Activated CD4-positive, alpha-beta T cell treated with anti-CD3 and anti-CD28 coated beads, Interleukin-2, amount 50 U/mL, for 48 hours (primary cell): ENCODE measurements at regions not wholly inside any gene's neighbourhood (a gene's known extent, or its start where the extent isn't known, plus 50 kb on each side); places are given as distances from the start of the nearest gene placed in this dataset.

Source experiments
- DNase-seq, 2 experiments: peaks; one replicate each; pipeline ENCODE4 v3.0.0-alpha.2; 2020

DNA sequence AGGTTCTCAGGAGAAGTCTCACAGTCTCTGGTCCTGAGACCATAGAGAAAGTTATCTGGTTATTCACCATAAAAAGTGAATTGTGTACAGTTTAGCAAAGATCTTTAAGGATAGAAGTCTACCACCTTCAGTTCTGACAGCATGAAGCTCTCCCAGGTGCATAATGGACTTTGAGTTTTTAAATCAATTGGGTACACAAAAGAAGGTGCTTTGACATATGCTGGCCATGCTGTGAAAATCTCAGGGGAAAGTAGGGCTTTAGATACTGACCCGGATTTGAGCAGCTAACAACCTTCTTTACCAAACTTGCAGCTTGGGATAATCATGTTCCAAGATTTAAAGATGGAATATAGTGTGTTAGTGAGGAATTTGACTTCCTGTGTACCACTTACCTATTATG lies 264.2 kb downstream of the ZSWIM6 start:
- no peak for DNase-seq

DNA sequence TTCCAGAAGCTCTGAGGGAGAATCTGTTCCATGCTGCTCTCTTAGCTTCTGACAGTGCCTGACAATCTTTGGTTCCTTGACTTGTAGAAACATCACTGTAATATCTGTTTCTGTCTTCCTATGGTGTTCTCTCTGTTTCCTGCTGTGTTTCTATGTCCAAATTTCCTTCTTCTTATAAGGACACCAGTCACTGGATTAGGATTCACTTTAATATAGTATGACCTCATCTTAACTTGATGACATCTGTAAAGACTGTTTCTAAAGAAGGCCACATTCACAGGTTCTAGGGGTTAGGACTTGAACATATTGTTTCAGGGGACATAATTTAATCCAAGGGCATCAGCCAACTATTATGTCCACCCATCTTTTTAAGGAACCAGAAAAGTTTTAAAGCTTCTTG lies 265.6 kb downstream of the ZSWIM6 start:
- no peak for DNase-seq

DNA sequence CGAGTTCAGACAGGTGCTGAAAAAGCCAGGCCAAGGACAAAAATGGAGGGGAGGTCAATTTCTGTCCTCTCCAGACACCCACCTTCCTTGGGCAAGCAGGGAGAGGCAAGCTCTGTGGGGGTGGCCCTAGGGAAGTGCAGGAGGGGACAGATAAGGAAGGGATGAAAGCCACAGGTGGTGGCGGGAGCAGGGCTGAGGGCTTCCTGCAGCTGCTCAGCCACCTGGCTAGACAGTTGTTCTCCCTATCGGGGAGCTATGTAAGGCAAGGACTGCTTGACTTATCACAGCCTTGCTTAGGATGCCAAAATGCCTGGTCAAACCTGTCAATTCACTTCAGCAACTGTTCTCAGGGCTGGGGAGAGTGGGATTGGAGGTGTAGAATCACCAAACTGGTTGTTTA lies 266.1 kb downstream of the ZSWIM6 start:
- no peak for DNase-seq

DNA sequence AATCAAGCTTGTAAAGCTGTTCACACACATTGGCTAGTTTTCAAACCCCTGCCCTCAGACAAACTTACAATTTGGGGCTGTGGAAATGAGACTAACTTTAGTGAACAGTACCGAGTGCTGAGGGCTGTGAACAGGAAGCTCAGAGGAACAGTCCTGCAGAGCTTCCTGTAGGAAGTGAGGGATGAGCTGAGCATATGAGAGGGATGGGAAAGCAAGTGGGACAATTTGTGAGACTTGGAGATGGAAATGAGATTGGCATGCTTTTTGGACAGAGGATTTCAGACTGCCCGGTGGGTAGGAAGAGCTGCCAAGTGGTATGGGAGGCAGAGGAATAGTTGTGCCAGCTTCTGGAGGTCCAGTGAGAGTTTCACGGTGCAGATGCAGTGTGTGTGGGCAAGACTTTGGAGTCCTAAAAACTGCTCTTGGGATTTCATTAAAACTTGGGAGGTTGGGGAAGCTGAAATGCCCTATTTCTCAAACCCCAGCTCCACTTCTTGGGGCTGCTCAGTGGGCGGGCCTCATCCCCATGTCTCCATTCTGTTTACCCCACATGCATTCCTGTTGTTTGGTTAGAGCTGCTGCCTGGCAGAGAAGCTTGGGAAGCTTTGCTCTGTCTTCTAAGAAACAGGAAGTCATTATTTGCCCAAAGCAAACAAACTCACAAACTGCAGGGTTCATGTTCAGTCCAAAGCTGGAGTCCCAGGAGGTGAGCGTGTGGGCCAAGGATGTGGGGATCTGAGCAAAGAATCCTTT lies 267.5 kb downstream of the ZSWIM6 start:
- DNase-seq = no peak

DNA sequence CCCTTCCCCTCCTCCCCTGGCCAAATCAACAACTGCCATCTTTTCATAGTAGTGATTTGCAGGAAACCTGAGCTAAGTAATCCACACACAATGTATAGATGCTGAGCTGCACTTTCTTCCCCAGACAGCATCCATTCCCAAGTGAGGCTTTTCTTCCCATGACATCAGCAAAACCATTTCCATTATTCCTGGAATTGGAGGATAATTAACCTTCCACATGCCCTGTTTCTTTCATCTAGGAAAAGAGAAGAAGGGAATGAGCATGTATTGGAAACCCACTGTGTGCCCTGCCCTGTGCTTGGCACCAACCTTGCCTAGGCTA lies 268.0 kb downstream of the ZSWIM6 start:
- no peak for DNase-seq

DNA sequence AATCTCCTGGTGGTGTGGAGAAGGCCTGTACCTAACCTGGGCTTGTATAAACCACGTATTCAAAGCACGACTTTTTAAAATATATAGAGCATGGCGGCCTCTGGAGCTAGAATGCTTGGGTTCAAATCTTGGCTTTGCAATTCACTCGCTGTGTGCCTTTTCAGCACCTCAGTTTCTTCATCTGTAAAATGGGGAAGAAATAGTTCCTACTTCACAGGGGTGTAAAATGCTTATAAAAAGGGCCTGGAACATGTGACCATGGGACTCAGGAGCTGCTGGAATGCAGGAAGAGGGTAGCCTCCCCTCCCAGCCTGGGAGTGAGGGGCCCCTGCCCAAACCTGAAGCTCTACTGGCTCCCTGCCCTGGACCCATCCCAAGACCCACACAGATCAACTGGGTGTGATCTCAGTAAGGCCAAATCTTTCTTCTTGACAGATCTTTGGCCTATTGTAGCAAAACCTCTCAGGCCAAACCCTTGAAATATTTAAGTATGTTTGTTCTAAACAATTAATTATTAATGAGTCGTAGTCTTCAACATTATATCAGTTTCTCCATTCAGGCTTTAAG lies 269.0 kb downstream of the ZSWIM6 start:
- DNase-seq = no peak

DNA sequence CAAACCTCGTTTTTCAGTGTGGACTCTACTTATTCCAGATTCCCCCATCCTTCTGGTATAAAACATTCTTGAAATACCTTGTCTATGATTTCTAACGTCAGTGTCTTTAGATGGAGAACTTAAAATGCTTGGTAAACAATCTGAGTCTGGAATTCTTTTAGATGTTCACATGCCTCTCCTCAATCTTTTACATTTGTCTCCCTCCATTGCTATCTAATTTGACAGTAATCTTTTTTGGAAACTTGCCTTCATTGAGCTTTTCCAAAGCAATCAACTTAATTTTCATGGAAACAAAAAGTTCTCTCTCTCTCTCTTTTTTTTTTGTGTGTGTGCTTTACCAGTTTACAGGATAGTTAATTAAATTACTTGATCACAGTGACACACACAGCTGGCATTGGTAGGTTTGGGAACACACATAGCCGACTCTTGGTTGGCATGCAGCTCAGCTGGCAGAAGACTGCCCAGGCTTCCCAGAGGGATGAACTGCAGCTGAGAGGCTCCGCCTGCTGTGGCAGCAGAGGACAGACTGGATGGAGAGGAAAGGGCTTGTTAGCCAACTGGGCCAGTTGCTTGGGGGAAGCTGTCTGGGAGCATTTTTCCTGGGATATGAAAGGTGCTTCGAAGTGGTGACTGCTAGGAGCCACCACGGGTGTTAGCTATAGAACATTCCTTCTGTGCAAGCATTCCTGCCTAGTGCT lies 271.3 kb downstream of the ZSWIM6 start:
- DNase-seq = no peak

DNA sequence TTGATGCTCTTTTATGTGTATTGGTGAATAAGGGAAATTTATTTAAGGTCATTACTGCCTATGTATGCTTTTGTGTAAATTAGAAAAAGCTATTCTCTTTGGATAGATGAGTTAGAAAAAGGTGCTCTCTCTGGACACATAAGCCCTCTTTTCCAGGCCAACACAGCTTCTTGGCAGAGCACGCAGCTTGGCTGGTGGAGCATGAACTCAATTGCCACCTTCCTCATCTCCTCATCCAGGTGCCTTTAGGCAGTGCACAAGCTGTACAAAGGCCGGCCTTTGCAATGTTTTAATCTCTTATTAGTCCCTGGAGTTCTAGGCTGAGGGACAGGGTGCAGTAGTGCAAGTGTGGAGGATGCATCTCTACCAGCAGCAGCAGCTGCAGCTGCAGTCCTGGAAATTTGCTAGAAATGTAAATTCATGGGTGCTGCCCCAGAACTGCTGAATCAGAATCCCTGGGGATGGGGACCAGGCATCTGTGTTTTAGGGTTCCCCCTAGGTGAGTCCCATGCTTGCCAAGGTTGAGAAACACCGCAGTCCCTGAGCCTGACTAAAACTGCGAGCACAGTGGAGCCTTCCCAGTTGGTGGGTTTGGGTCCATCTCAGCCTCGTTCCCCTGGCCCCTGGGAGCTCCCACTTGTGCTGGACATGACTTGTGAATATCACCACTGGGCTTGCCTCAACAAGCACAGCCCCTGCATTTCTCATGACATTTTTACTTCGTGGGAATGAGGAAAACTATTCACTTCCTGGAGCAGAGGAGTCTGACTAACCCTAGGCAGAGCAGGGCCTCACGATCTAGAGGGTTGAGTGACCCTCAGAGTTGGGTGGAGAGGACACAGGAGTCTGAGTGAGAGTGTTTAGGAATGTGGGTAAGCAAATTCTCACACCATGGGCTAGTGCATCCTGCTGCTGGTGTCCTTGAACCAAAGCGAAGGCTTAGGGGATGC lies 272.3 kb downstream of the ZSWIM6 start:
- no peak for DNase-seq

DNA sequence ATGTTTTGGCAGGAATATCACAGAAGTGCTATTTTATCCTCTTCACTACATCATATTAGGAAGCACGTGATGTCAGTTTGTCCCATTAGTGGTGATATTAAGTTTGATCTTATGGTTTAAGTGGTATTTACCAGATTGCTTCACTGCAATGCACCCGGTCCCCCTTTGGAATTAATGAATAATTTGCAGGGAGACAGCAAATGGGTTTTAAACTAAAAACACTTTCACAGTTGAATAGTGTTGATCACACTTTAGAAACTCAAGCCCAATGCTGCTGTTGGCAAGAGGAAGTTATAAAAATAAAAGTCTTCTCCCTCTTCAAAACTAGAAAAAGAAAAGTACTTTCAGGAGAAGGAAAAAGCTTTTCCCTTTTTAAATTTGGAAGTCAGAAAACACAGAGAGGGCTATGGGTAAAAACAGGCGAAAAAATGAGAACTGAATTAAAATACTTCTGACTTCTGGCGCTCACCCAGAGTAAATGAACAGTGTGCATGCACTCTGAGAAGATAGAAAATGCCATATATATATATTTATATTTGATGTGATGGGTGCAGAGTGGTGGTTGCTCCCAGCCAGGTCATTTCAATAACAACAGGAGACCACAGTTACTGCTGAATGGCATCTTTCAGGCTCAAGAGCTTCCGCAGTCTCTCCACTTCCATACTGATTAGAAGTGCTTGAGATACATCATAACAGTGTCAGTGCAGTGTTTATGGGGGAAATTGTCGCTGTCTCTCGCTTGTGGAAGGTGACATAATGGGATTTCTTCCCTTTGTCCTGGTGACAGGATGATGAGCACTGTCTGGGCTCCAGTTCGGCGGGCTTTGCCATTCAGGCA lies 278.0 kb downstream of the ZSWIM6 start:
- no peak for DNase-seq

DNA sequence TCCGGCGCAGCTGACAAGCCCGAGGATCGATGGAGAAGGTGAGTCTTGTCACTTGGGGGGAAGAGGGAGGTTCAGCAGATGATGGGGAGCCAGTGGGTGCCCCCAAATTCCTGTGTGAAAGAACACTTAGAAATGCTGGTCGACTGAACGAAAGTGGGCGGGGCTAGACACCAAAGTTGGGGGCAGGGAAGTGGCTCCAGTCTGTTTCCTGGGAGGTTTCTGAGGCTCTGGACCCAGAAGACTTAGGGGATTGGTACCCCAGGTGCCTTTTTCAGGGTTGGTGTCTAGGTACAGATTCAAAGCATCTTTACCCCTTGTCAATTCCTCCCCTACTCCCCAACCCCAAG lies 278.6 kb downstream of the ZSWIM6 start:
- no peak for DNase-seq

DNA sequence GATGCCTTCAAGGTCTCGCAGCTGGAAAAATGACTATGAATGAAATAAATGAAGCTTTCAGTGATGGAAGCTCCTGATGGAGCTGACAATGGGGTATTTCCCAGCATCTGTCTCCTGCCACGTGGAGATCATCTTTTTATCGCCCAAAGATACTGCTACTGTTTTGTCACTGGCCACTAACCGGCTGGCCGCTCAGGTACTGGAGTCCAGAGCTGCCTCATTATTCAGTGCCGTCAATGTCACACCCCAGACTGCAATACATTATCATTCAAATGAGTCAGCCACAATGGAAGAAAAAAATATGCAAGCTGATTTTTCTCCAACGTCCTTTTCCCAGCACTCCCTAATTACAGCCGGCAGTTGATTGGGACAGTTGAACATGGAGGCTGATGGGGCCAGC lies 280.4 kb downstream of the ZSWIM6 start:
- DNase-seq = no peak

DNA sequence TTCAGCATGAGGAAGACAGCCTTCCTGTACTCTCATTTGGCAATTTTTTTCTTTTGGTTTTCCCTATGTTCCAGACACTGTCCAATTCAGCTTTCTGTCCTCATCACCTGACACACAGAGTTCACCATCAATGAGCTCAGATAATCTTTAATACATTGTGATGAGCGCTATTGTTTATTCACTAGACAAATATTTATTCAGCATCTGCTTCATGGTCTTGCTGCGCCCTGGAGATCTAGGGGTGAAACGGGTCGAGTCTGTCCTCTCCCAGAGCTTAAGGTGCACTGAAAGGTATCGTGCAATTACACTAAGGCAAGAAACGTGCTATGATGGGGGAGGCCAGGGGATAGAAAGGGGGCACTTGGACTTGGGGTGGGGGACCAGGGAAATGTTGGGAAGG lies 281.6 kb downstream of the ZSWIM6 start:
- DNase-seq = no peak

DNA sequence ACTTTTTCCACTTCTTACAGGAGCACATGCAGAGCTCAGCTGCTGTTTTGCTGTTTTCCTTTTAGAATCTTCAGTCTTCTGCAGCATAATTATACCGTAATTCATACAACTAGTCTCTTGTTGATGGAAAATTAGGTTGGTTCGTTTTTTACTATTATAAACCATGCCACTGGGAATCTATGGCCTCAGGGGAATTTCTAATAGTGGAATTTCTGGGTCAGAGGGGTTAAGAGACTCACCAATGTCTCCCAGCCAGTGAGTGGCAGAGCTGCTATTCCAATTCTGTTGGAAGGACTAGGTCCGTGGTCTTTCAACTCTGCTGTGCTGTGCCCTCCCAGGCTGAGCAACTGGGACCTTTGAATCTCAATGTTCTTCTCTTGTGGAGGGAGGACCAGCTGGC lies 282.5 kb downstream of the ZSWIM6 start:
- DNase-seq = no peak

DNA sequence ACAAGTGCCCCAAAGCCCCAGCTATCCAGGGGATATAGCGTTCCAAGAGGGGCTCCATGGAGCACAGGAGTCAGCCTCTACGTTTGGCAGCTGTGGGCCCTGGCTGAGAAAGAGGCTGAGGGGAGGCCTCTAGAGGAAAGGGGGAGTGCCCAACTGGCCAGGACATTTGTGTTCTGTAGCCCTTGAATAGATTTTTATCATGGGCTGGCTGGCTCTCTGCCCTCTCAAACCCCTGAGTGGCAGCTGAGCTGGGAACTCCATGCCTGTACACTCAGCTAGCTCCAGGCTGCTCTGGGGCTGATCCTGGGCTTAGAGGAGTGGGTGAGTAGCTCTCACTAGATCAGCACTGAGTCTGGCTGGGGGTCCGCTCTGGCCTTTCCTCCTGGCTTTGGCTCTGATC lies 285.0 kb downstream of the ZSWIM6 start:
- DNase-seq = no peak

DNA sequence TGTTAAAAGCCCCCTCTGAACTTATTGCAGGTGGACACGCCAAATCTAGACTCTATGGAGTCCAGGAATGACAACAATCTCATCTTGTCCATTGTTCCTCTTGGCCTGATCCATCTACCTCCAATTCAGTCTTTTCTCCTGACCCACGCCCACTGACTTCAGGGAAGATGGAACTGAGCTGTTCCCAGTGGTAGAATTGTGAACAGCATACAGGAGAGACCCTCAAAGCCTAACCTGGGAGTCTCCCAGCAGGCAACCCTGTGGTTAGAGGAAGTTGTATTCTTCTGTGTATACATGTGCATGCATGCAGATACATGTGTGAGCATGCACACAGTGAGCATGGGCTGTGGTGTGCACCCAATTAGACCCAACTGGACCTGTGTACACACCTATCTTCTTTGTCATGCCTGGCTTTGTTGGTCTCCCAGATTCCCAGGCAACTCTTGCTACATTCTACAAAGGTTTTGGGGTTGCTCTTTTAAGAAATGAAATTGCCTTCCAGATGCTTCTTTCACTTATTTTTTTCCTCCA lies 286.0 kb downstream of the ZSWIM6 start:
- no peak for DNase-seq

DNA sequence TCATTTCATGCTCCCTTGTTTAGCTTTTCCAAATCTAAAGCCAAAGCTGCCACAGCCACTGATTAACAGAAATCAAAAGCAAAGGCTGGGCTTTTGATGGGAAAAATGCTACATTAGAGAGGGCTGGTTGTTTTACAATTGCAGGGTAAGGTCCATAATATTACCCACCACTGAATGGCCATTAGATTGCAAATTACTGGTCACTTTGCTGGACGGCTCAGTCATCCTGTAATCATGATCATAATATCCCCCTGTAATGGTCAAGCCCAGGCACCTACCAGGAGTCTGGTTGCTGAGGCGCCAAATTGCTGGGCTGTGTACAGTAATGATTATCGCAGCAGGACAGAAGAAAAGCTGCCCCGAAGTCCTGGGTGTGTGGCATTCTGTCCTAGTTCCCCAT lies 286.5 kb downstream of the ZSWIM6 start:
- DNase-seq = no peak

DNA sequence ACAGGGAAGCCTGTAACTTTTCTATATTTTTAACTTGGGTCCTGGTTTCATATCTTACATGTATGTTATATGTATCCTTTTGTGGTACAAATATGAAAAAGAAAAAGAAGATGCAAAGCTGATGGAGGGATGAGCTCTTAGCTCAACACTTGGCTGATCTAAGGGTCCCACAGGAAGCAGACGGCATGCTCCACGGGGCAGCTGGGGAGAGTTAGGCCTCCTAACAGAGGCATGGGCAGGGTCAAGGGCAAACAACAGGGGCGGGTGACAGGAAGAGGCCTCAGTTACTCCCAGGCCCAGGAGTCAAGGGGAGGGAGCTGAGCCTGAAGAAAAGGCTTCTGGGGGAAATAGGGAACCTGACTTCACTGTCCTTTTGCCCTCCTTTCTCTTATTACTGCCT lies 287.2 kb downstream of the ZSWIM6 start:
- no peak for DNase-seq

DNA sequence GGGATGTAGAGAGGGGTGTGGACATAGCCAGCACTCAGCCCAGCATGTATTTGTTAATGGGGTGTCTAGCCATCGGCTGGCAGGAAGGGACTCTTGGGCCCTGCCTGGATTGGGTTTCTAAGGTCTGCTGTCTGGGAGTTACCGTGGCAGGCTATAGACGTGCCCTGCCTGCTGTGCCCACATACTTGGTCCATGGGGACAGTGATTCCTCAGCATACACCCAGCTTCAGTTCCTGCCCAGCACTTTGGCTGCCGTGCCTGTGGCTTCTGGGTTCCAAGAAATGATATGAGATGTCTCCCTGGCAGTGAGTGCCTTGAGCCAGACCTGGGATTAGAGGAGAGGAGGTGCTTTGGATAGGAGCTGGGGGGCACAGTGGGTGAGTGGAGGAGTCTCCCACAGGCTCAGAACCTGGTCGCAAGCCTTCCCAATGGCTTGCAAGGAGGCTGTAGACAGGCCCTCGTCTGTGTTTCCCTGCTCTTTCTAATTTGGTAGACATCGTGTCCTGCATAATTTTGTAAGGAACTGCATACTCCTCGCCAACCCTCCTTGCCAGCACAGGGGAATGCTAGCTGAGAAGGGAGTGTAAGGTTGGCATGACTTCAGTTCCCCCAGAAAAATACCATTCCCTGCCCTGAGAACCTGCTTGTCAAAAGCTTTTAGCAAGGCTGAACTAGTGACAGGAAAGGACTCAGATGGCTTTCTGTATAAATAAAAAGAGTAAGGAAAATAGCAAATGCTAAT lies 287.9 kb downstream of the ZSWIM6 start:
- no peak for DNase-seq

DNA sequence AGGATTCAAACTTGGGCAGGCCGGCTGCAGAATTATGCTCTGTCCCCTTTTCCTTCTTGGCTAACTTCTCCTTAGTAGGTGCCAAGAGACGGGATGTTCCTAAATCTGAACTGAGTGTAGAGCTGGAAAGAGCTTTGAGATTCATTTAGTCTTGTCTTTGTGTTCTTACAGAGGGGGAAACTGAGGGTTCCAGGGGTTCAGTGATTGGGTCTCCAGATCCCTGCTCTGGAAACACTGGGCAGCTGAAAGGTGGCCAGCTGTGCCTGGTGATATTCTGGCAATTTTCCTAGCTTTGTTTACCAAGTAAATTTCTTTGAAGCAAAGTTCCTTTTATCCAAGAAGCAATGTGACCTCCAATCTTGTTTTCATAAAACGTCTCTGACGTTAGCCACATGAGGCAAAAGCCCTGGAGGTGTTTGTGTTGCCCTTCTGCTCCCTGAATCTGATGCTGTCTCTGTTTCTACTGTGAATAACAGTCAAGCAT lies 288.7 kb downstream of the ZSWIM6 start:
- DNase-seq = no peak

DNA sequence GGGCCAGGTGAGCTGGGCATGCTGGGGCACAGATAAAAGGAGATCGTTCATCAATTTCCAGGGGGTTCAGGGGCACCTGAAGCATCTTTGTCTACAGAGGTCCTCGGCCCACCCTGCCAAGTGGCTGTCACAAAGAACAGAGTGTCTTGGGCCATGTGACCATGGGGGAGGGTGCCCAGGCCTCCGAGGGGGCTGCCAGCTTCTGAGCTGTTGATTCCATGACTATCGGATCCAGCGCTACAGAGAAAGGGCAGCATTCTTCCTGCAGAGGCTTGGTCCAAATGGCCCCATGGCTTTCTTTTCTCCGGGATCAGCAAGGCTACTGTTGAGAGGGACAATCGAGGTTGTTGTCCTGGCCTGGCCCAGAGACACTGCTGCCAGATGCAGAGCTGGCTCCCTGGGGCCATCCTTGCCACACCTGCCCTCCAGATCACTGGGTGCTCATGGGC lies 289.2 kb downstream of the ZSWIM6 start:
- no peak for DNase-seq

DNA sequence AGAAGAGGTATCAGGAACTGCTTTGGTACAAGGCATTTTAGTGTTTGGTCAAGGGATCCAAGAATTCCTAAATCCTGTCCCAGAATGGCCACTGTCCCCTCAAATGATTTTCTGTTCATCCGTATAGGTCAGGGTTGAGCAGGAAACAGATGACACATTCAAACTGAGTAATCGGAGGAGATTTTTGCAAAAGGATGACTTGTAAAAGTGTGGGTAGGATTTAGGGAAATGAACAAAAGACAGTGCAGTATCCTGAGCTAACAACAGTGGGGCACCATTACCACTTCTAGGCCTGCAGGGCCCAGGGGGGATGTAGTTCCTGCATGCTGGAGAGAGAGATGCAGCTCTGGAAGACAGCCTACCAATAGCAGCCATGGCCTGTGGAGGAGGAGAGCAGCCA lies 290.1 kb downstream of the ZSWIM6 start:
- no peak for DNase-seq
